NCI-H2171 treated with DMSO at 0.1 percent for 48 hours (cell line): ENCODE measurements at regions not wholly inside any gene's neighbourhood (a gene's known extent, or its start where the extent isn't known, plus 50 kb on each side); places are given as distances from the start of the nearest gene placed in this dataset.

Experiments used
- DNase-seq: peaks from one replicate; lab custom pipeline; 2025; lab: John Stamatoyannopoulos, UW

DNA sequence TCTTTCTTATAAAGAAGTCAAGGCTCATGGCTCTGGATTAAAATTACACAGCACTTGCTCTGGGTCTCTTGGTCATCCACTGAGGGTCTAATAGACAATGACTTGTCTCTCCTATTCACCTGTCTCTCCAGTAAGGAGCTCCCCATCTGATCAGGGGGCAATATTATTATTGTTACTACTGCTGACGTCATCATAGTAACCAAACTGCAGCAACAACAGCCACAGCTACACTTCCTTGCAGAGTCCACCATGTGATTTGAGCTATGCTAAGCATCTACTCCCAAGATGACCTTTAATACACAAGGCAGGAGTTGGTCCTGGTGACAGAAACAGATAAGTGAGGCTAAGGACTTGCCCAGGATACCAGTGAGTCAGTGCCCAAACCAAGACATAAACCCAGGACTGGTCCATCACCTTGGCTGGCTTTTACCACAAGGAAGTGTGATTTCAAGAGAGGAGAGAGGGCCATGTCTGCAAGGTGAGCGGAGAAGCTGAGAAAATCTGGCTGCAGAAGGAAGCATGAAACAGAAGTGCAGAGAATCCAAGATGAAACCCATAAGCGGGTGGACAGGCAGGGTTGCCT lies 602.5 kb downstream of the PTPRU start:
- no peak for DNase-seq

- no peak for DNase-seq
These were observed 600.6 kb downstream of the PTPRU start for GRCh38 chr1:29836651-29837646.

GRCh38 chr1:29835874-29836273 lies 599.6 kb downstream of the PTPRU start:
- DNase-seq = no peak

DNA sequence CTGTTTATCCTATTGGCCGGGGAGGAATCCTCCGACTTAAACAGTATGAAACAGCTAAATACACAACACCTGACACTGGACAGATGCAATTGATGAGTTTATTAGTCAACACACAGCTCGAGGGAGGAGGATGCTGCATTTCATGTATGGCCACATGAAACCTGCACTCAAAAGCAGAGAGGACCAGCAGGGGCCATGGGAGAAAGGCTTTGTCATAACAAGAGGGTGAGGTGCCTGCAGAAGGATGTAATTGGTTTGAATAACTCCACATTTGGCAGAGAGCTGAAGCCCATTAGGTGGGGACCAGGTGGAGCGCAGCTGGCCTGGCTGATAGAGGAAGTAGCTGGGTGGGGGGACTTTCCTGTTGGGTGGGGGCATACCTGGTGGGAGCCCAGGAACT lies 599.1 kb downstream of the PTPRU start:
- DNase-seq = no peak

GRCh38 chr1:29833581-29833980 lies 597.3 kb downstream of the PTPRU start:
- peak; percentile 56 for DNase-seq

DNA sequence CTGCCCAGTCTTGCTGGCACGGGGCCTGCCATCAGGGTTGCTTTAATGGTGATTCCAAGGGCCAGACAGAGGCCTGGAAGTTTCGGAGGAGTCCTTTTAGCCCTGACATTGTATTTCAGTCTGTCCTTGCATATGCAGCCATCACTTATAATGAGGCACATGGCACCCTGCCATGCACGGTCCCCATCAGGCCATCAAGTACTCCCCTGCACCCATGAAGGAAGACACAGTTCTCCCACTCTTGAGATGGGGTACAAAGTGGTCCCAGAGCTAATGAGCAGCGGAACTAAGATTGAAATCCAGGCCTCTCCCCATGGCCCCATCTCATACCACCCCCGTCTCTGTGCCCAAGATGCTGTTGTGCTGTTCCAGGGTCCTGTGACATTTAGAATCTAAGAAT lies 596.6 kb downstream of the PTPRU start:
- DNase-seq = no peak

DNA sequence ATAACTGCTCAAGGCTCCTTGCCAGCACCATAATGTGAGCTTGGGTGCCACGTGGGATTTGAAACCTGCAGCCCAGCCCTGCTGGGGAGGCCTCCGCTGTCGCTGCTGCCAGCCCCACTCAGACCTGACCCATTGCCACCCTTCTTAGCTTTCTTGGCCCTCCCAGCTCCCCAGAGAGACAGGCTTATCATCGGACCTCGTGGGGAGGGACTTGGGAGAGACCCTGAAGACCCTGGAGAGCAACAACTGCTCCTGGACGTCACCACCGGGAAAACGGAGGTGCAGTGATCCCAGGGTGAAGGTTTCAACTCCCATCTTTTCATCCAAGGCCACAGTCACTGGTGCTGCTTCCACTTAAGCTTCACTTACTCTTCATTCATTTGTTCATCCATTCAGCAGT lies 596.1 kb downstream of the PTPRU start:
- DNase-seq = no peak

DNA sequence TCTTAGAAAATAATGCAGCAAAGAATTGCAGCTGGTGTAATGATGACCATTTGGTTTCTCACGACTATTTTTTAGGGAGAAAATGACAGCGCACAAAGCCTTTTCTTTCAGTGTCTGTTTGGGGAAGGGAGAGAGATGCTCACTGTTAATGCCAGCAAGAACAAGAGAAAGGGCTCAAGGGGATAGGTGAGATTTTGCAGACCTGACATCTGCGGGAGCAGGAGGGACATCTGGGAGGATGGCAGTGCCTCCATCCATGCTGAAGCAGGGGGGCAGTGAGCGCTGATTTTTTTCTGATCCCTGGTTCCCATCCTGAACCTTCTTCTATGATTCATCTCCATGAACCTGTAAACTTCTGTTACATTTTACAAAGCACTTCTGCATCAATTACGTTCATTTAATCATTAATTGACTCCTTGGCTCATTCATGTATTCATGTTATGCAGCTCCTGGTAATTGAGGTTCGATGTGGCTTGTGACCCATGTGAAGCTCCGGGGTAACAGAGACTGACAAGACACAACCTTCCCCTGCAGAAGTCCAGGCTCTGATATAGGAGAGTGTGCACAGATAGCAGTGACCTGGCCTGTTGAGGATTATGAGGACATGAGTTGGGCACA lies 595.3 kb downstream of the PTPRU start:
- no peak for DNase-seq

DNA sequence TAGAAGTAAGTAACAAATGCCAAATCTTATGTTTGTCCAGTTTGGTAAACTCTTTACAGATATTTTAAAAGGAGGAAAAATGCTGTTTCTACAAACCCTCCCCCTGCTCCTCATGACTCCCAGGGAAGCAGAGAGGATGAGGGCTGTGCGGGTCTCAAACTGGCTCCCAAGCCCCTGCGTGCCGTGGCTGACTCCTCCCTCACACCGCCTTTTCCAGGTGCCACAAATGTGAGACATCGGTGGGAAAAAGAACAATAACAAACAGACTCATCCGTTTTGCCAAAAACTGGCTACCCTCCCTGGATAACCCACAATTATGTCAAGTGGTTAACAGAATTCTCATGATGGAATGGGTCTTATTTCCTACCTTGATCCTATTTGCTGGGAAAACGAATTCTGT lies 594.6 kb downstream of the PTPRU start:
- DNase-seq = no peak

- DNase-seq = no peak
These were observed 594.1 kb downstream of the PTPRU start for GRCh38 chr1:29830383-29830782.

GRCh38 chr1:29829448-29830344 lies 593.4 kb downstream of the PTPRU start:
- no peak for DNase-seq

GRCh38 chr1:29828526-29829447 lies 592.5 kb downstream of the PTPRU start:
- no peak for DNase-seq

- DNase-seq = no peak
These were observed 591.6 kb downstream of the PTPRU start for GRCh38 chr1:29827801-29828525.

- DNase-seq = no peak
These were observed 591.0 kb downstream of the PTPRU start for GRCh38 chr1:29827237-29827750.

DNA sequence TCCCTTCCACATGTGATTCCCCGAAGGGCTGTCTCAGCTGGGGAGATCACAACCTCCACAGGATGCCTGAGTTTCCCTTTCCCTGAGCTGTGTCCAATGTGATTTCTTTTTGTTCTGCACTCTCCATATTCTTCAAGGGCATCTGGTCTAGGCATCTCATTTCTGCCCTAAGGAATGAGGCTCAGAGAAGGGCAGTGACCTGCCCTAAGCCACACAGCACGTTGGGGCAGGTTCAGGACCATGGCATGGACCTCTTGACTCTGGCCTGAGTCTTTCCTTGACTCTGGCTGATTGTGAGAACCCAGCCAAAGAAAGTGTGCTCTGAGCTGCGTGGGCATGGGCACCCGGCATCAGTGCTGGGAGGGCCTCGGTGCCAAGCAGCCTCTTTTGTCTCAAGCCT lies 590.3 kb downstream of the PTPRU start:
- no peak for DNase-seq

- no peak for DNase-seq
These were observed 589.7 kb downstream of the PTPRU start for GRCh38 chr1:29825941-29826415.

GRCh38 chr1:29825274-29825940 lies 589.1 kb downstream of the PTPRU start:
- no peak for DNase-seq

DNA sequence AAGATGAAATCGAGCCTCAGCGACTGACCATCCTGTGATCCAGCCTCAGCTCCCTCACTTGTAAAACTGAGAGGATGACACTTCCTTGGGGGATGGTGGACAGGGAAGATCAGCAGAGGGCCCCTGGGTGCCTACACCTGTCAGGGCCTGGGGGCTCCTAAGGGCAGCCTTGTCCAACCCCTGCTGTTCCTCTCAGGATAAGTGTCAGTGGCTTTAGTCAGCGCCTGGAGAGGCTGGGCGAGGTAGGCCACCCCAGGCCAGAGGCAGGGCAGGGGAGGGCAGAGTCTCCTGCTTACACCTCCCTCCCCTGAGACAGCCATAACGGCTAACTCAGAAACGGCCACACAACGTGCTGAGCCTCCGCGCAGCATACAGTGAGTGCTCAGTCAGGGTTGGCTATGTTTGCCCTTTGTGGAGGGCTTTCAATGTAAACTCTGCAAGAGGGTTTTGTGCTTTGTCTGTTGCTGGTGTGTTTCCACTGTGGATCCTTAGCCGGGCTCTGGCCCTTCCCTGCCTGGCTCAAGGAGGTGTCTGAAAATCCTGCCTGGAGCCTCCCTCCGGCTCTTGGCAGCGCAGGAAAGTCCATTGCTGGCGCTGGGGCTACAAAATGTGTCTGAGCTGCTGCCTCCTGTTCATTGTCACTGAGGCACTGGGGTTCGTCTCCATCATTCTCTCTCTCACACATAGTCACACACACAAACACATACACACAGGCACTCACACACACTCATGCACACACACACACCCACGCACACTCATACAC lies 588.4 kb downstream of the PTPRU start:
- no peak for DNase-seq
